Thoracic aorta (tissue), 2 donors: ENCODE measurements at regions not wholly inside any gene's neighbourhood (a gene's known extent, or its start where the extent isn't known, plus 50 kb on each side); places are given as distances from the start of the nearest gene placed in this dataset.

Experiments
- ATAC-seq: fragments of 150-250 bp; one replicate; pipeline ENCODE4 v1.8.0; 2017; ENCODE audit warnings: low read depth; ENCODE audit not compliant: insufficient number of reproducible peaks, low FRiP score
- DNase-seq: peaks from one replicate; pipeline ENCODE4 v3.0.0-alpha.2; 2020; ENCODE audit warnings: low spot score
- H3K27ac ChIP-seq, 2 donors: fragments of 200-600 bp; sonication (generic); 1 replicate in 1 of 2; 2 replicates in 1 of 2; pipeline ENCODE4 v1.5.1; 2016; ENCODE audit warnings: mild to moderate bottlenecking in 2 of 2, moderate library complexity in 2 of 2
- H3K27me3 ChIP-seq: fragments of 200-600 bp; sonication (generic); replicated peaks from 2 replicates; pipeline ENCODE4 v1.6.0; 2016; ENCODE audit warnings: mild to moderate bottlenecking; ENCODE audit not compliant: insufficient read depth
- H3K36me3 ChIP-seq: fragments of 200-600 bp; sonication (generic); one replicate; pipeline ENCODE4 v1.5.1; 2016
- H3K4me1 ChIP-seq, 2 donors: fragments of 200-600 bp; sonication (generic); 1 replicate in 1 of 2; 2 replicates in 1 of 2; pipeline versions ENCODE4 v1.5.1 to v1.6.0; 2016; ENCODE audit warnings: low read depth in 2 of 2, mild to moderate bottlenecking in 1 of 2; ENCODE audit not compliant: control insufficient read depth in 1 of 2
- H3K4me3 ChIP-seq: fragments of 200-600 bp; sonication (generic); 2 replicates; pipeline ENCODE4 v1.5.1; 2016; ENCODE audit warnings: mild to moderate bottlenecking
- H3K9me3 ChIP-seq: fragments of 200-600 bp; sonication (generic); 2 replicates; pipeline ENCODE4 v1.5.1; 2016
- CTCF ChIP-seq: fragments of 200-600 bp; sonication (generic); IDR thresholded peaks from one replicate; pipeline ENCODE4 v1.5.1; 2019; ENCODE audit warnings: antibody characterized with exemption

DNA sequence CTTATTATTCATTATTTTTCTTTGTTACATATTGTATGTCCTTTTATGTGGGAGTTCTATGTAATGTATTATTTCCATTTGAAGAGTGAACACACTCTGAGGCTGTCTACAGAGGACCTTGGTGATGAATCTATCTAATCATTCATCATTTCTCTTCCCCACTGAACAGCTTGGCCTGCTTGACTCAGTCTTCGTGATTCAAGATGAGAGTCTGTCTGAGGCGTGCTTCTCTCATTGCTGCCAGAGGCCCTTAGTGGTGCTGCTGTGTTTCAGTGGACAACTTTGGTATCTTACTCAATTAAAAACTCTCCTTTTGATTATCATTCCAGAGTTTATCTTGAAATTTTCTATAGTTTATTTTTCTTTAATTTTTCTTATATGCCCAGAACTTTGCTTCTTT is 318.1 kb upstream of the DAB2 start:
- DNase-seq, result no peak
- H3K4me3 ChIP-seq, result no peak overlapping the region
- H3K27ac ChIP-seq, result no peak overlapping the region
- no peak for TF ChIP-seq CTCF
- ATAC-seq, result no peak
- H3K4me1 ChIP-seq, result no peaks in the 10 kb centered on the region
- no peaks in the 10 kb centered on the region for H3K27me3 ChIP-seq
- H3K9me3 ChIP-seq, result no peaks in the 10 kb centered on the region
- H3K36me3 ChIP-seq, result no peaks in the 10 kb centered on the region

GRCh38 chr5:39740404-39740803 is 315.6 kb upstream of the DAB2 start:
- Histone ChIP-seq H3K27ac (no peak overlapping the region), H3K4me1 (no peaks in the 10 kb centered on the region), H3K4me3 (no peak overlapping the region), H3K27me3 (no peaks in the 10 kb centered on the region), H3K9me3 (no peaks in the 10 kb centered on the region), H3K36me3 (no peaks in the 10 kb centered on the region)
- ATAC-seq (no peak), DNase-seq (no peak)
- TF ChIP-seq CTCF, result no peak

DNA sequence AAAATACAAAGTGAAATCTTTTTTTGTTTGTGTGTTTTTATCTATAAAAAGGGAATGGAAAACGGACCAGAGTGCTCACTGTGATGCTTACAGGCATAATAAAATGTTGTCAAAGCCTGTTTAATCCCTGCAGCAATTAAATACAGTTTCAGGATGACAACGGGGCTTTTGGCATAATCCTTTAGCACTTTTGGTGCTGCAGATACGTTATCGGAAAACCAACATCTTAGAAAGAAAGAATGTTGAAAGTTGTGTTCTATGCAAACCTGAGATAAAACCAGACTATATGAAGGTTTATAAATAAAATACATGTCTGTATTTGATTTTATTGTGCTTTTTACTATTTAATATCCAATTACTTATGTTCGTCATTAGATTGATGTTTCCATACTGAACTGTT is 307.4 kb upstream of the DAB2 start:
- H3K9me3 ChIP-seq, result no peaks in the 10 kb centered on the region
- no peak overlapping the region for H3K27ac ChIP-seq
- H3K4me3 ChIP-seq, result no peak overlapping the region
- no peaks in the 10 kb centered on the region for H3K27me3 ChIP-seq
- H3K36me3 ChIP-seq, result no peaks in the 10 kb centered on the region
- H3K4me1 ChIP-seq, result no peaks in the 10 kb centered on the region
- no peak for DNase-seq
- TF ChIP-seq CTCF, result no peak
- ATAC-seq, result no peak

- Histone ChIP-seq H3K9me3 (no peaks in the 10 kb centered on the region), H3K36me3 (no peaks in the 10 kb centered on the region), H3K27ac (no peak overlapping the region), H3K27me3 (no peaks in the 10 kb centered on the region), H3K4me3 (no peak overlapping the region), H3K4me1 (no peaks in the 10 kb centered on the region)
- TF ChIP-seq CTCF, result no peak
- DNase-seq (no peak), ATAC-seq (no peak)
These were observed 305.9 kb upstream of the DAB2 start for GRCh38 chr5:39730699-39731098.

DNA sequence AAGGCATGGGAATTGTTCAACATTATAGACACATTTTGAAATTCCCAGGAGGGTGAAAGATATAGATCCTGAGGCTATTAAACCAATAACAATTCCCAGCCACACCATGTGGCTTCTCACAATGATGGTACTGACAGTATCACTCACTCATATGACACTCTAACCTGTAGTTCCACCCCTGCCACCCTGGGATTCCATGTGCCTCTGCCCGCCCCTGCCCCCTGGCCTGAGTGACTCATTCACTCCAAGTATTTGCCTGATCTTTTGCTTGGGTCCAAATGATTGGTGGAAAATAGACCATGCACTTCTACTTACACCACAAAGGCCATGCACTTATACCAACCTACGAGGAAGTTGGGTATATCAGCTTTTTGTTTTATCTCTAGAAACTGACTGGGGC is 305.2 kb upstream of the DAB2 start:
- H3K4me1 ChIP-seq, result no peaks in the 10 kb centered on the region
- H3K27ac ChIP-seq, result no peak overlapping the region
- no peak for TF ChIP-seq CTCF

More for the DNA sequence above, 305.2 kb upstream of the DAB2 start:
- DNase-seq (no peak), ATAC-seq (no peak)
- no peaks in the 10 kb centered on the region for H3K36me3 ChIP-seq
- H3K27me3 ChIP-seq, result no peaks in the 10 kb centered on the region
- no peak overlapping the region for H3K4me3 ChIP-seq
- no peaks in the 10 kb centered on the region for H3K9me3 ChIP-seq
